Upper lobe of right lung (tissue), 1 donor: ENCODE measurements at regions not wholly inside any gene's neighbourhood (a gene's known extent, or its start where the extent isn't known, plus 50 kb on each side); places are given as distances from the start of the nearest gene placed in this dataset.

Experiments used
- ATAC-seq: fragments of 200-7000 bp; cut with Tn5 transposase; one replicate; pipeline ENCODE4 v1.9.1; 2020; ENCODE audit warnings: mild to moderate bottlenecking, moderate library complexity
- DNase-seq: peaks from one replicate; pipeline ENCODE4 v3.0.0-alpha.2; 2020
- H3K27ac ChIP-seq: fragments of 200-600 bp; one replicate; pipeline ENCODE4 v1.8.0; 2022
- H3K27me3 ChIP-seq: fragments of 200-600 bp; one replicate; pipeline ENCODE4 v1.8.0; 2022; ENCODE audit warnings: mild to moderate bottlenecking
- H3K36me3 ChIP-seq: fragments of 200-600 bp; one replicate; pipeline ENCODE4 v1.8.0; 2022
- H3K4me1 ChIP-seq: fragments of 200-600 bp; one replicate; pipeline ENCODE4 v1.8.0; 2022
- H3K4me3 ChIP-seq: fragments of 200-600 bp; one replicate; pipeline ENCODE4 v1.8.0; 2022; ENCODE audit warnings: mild to moderate bottlenecking
- H3K9me3 ChIP-seq: fragments of 200-600 bp; one replicate; pipeline ENCODE4 v1.8.0; 2022
- intact Hi-C: fragments of 100-400 bp; cut with DNase I; formaldehyde crosslinking; loops from one replicate; pipeline ENCODE4 v1.11.0; 2022
- TF ChIP-seq, protein P1 (sequence below): fragments of 200-600 bp; IDR thresholded peaks from one replicate; pipeline ENCODE4 v1.8.0; 2022; ENCODE audit warnings: antibody characterized with exemption
- donor health status: DM: no; HTN: yes; CAD: no; lungs with severe emphysema.

DNA sequence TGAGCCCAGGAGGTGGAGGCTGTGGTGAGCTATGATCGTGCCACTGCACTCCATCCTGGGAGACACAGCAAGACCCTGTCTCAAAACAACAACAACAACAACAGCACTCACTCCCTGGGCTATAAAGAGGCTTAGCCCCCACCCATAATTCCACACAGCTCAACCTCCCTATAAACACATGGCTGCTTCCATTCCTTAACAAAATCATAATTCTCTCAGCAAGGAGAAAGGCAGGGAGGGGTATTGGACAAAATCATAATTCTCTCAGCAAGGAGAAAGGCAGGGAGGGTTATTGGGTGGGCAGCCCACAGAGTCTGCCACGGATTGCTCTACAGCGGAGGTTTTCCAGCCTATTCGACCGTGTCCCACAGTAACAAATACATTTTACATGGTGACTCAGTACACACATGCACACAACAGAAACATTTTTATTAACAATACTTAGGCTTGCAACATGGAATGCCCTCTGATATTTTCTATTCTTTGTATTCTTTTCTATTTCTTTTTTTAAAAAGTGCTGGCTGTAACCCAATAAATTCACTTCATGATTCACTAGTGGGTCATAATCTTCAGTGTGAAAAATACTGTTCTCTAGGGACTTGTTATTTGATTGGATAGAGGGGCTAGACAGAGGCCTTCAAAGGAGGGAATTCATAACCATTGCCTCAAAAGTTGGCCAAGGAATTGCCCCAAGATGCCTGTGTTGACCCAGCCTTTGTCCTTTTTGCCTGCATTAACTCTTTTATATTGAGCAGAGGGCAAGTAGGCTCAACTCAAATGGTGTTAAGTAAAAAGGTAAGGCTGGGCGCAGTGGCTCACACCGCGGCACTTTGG, 50.6 kb upstream of the ZMYND8 start:
- intact Hi-C loops, result no loop called here
- H3K4me3 ChIP-seq, result no peak overlapping the region
- H3K36me3 ChIP-seq, result no peaks in the 10 kb centered on the region
- H3K27me3 ChIP-seq, result no peaks in the 10 kb centered on the region
- ATAC-seq (no peak), DNase-seq (no peak)
- no peaks in the 10 kb centered on the region for H3K9me3 ChIP-seq
- no peak overlapping the region for H3K27ac ChIP-seq
- peaks cover 5% of the 10 kb centered on the region for H3K4me1 ChIP-seq
- TF ChIP-seq, protein P1, sequence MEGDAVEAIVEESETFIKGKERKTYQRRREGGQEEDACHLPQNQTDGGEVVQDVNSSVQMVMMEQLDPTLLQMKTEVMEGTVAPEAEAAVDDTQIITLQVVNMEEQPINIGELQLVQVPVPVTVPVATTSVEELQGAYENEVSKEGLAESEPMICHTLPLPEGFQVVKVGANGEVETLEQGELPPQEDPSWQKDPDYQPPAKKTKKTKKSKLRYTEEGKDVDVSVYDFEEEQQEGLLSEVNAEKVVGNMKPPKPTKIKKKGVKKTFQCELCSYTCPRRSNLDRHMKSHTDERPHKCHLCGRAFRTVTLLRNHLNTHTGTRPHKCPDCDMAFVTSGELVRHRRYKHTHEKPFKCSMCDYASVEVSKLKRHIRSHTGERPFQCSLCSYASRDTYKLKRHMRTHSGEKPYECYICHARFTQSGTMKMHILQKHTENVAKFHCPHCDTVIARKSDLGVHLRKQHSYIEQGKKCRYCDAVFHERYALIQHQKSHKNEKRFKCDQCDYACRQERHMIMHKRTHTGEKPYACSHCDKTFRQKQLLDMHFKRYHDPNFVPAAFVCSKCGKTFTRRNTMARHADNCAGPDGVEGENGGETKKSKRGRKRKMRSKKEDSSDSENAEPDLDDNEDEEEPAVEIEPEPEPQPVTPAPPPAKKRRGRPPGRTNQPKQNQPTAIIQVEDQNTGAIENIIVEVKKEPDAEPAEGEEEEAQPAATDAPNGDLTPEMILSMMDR, result no peak

DNA sequence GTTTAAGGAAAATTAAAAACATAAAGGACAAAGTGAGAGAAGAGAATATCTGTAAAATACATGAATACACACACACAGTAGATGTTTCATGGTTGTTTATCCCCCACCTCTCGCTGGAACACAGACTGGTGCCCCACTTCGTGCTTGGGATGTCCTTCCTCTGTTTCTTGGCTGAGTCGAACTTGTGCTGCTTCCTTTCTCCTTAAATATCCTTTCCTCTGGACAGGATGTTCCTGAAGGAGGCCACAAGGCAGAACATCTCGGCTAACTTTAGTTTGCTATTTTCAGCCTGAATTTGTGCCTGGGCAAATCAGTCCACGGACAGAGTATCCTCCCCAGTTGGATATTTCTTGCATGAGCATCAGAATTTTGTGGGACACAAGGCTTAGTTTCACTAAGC, 54.7 kb upstream of the ZMYND8 start:
- ATAC-seq, result peak; percentile 23
- Histone ChIP-seq H3K27me3 (no peaks in the 10 kb centered on the region), H3K9me3 (no peaks in the 10 kb centered on the region), H3K27ac (peak overlapping the region; percentile 66), H3K4me3 (no peak overlapping the region), H3K36me3 (no peaks in the 10 kb centered on the region), H3K4me1 (peaks cover 24% of the 10 kb centered on the region)
- DNase-seq, result no peak
- TF ChIP-seq, protein P1, result no peak
- intact Hi-C loops, result no loop called here

DNA sequence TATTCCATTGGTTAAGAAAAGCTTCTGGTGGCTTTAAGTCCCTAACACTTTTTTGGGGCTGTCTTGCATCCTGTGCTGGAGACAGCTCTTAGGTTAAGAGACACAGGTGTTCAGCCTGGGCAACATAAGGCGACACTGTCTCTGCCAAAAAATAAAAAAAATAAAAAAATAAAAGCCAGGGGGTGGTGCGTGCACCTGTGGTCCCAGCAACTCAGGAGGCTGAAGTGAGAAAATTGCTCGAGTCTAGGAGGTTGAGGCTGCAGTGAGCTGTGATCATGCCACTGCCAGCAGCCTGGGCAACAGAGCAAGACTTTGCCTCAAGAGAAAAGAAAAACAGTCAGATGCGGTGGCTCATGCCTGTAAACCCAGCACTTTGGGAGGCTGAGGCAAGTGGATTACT, 55.6 kb upstream of the ZMYND8 start:
- Histone ChIP-seq H3K4me3 (no peak overlapping the region), H3K27me3 (no peaks in the 10 kb centered on the region), H3K9me3 (no peaks in the 10 kb centered on the region), H3K4me1 (peaks cover 24% of the 10 kb centered on the region), H3K27ac (peak overlapping the region; percentile 66), H3K36me3 (no peaks in the 10 kb centered on the region)
- DNase-seq (no peak), ATAC-seq (no peak)
- intact Hi-C loops, result no loop called here
- TF ChIP-seq, protein P1, result no peak

DNA sequence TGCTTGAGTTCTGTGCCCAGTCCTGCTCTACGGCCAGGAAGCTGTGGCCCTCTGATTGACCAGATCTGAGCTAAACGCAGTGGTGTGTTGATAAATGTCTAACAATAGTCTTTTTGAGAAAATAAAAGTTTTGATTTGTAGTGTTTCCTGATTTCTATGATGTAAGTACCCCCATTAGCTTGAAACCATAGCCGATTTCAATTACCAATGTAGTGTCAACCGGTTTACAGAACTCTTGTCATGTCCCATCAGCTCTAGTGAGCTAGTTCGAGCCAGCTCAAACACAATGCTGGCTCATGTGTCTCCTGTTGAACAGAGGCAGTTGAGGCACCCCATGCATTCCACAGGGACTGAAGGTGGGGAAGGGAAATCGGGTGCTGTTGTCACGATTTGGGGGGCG, 56.7 kb upstream of the ZMYND8 start:
- H3K4me1 ChIP-seq, result peaks cover 24% of the 10 kb centered on the region

DNA sequence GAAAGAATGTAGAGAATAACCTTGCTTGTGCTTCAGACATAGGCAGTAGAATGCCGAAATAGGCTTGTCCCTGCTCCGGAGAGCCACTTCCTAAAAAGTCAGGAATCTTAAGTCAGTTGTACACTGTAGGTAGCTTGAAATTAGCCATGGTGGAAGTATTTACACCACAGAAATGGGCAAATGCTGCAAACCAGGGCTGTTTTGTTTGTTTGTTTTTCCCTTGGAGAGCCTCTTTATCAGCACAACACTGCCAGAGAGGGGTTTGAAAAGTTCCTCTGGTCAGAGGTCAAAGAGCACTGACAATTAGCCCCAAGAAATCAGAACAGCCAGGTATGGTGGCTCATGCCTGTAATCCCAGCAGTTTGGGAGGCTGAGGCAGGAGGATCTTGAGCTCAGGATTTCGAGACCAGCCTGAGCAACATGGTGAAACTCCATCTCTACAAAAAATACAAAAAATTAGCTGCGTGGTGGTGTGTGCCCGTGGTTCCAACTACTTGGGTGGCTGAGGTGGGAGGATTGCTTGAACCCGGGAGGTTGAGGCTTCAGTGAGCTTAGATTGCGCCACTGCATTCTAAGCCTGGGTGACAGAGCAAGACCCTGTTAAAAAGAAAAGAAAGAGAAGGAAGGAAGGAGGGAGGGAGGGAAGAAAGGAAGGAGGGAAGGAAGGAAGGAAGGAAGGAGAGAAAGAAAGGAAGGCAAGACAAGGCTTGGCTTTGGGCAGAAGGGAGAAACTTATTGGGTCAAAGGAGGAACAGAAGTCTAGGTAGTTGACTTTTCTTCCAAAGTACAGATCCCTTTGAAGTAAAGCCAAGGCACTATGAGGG, 61.0 kb upstream of the ZMYND8 start:
- H3K9me3 ChIP-seq, result no peaks in the 10 kb centered on the region
- no peak overlapping the region for H3K4me3 ChIP-seq
- H3K27ac ChIP-seq, result no peak overlapping the region
- DNase-seq (no peak), ATAC-seq (no peak)
- H3K27me3 ChIP-seq, result no peaks in the 10 kb centered on the region
- TF ChIP-seq, protein P1, result no peak
- H3K4me1 ChIP-seq, result peaks cover 15% of the 10 kb centered on the region
- intact Hi-C loops, result no loop called here
- no peaks in the 10 kb centered on the region for H3K36me3 ChIP-seq

More for the DNA sequence above, 56.7 kb upstream of the ZMYND8 start:
- intact Hi-C loops, result no loop called here
- H3K9me3 ChIP-seq, result no peaks in the 10 kb centered on the region
- TF ChIP-seq, protein P1, result no peak
- no peak for ATAC-seq
- H3K27ac ChIP-seq, result no peak overlapping the region
- H3K4me3 ChIP-seq, result no peak overlapping the region
- no peak for DNase-seq
- no peaks in the 10 kb centered on the region for H3K27me3 ChIP-seq
- H3K36me3 ChIP-seq, result no peaks in the 10 kb centered on the region
